Calu3 (cell line): ENCODE measurements at regions not wholly inside any gene's neighbourhood (a gene's known extent, or its start where the extent isn't known, plus 50 kb on each side); places are given as distances from the start of the nearest gene placed in this dataset.

Experiments used
- BruUV-seq: library from RNA; stranded (reverse); fragments of 400-500 nt; replicated peaks from 2 replicates; lab custom pipeline; 2021; lab: Mats Ljungman, UMichigan
- CTCF ChIA-PET: fragments of 300-600 bp; sonication (Branson Sonifier 250); formaldehyde crosslinking; loops from one replicate; lab custom pipeline; 2022; ENCODE audit warnings: antibody characterized with exemption; lab: Charles Lee
- DNase-seq: peaks from one replicate; pipeline ENCODE4 v3.0.0; 2022
- H3K27ac Mint-ChIP-seq: one replicate; pipeline ENCODE4 v1.8.0; 2022; ENCODE audit warnings: mixed read lengths; ENCODE audit not compliant: unreplicated experiment
- H3K27me3 Mint-ChIP-seq: one replicate; pipeline ENCODE4 v1.8.0; 2022; ENCODE audit warnings: mixed read lengths; ENCODE audit not compliant: unreplicated experiment
- H3K36me3 Mint-ChIP-seq: one replicate; pipeline ENCODE4 v1.8.0; 2022; ENCODE audit warnings: mild to moderate bottlenecking, moderate library complexity, mixed read lengths; ENCODE audit not compliant: insufficient read depth, unreplicated experiment
- H3K4me1 Mint-ChIP-seq: one replicate; pipeline ENCODE4 v1.8.0; 2022; ENCODE audit warnings: mild to moderate bottlenecking, low read depth, mixed read lengths; ENCODE audit not compliant: unreplicated experiment
- H3K4me3 Mint-ChIP-seq: one replicate; pipeline ENCODE4 v1.8.0; 2022; ENCODE audit warnings: mild to moderate bottlenecking, low read depth, moderate library complexity, mixed read lengths; ENCODE audit not compliant: unreplicated experiment
- H3K9me3 Mint-ChIP-seq: one replicate; pipeline ENCODE4 v1.8.0; 2022; ENCODE audit warnings: low read depth, mixed read lengths; ENCODE audit not compliant: unreplicated experiment
- intact Hi-C: fragments of 100-400 bp; cut with micrococcal nuclease; formaldehyde crosslinking; loops from one replicate; pipeline ENCODE4 v1.10.0; 2022; ENCODE audit not compliant: unreplicated experiment
- TF ChIP-seq, protein P1 (sequence below): fragments of 200-600 bp; IDR thresholded peaks from one replicate; pipeline ENCODE4 v1.8.0; 2022; ENCODE audit warnings: antibody characterized with exemption; ENCODE audit not compliant: unreplicated experiment

DNA sequence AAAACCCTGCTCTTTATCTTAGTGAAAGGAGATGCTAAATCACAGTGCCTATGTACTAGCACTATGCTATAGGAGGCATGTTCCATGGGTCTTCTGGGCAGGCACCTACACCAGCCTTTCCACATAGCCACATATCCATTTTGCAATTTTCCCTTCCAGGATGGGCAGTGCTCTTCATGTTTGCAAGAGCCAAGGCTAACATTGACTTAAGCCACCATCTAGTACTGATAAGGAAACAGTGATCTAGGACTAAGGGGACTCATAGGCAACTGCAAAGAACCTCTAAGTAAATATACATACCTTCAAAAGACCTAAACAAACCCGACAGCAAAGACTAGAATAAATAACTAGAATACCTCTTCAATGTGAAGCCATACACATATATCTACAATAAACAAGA lies 919.7 kb upstream of the GYPC start:
- intact Hi-C loops, result no loop called here
- DNase-seq, result no peak

DNA sequence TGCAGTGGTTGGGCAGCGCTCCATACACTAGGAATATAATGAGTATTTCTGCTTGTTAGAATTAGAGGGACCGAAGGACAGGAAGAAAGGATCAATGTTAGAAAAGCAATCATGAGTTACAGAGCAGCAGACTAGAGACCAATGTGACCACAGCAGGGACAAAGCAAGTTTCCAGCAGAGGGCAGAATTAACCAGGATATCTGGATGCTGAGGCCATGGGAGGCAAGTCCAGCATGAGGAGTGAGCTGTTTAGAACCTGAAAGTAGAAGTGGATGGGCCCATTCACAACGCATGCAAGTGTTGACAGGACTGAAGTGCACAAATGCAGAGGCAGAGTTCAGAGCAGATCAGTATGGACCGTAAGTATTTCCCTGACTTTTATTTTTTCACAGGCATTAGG lies 910.4 kb upstream of the GYPC start:
- no TSS peak for BruUV-seq
- Mint-ChIP-seq H3K9me3 (peaks cover 22% of the 10 kb centered on the region), H3K27me3 (no peaks in the 10 kb centered on the region), H3K4me1 (no peaks in the 10 kb centered on the region), H3K27ac (no peak overlapping the region), H3K36me3 (no peaks in the 10 kb centered on the region), H3K4me3 (no peak overlapping the region)
- TF ChIP-seq, protein P1, sequence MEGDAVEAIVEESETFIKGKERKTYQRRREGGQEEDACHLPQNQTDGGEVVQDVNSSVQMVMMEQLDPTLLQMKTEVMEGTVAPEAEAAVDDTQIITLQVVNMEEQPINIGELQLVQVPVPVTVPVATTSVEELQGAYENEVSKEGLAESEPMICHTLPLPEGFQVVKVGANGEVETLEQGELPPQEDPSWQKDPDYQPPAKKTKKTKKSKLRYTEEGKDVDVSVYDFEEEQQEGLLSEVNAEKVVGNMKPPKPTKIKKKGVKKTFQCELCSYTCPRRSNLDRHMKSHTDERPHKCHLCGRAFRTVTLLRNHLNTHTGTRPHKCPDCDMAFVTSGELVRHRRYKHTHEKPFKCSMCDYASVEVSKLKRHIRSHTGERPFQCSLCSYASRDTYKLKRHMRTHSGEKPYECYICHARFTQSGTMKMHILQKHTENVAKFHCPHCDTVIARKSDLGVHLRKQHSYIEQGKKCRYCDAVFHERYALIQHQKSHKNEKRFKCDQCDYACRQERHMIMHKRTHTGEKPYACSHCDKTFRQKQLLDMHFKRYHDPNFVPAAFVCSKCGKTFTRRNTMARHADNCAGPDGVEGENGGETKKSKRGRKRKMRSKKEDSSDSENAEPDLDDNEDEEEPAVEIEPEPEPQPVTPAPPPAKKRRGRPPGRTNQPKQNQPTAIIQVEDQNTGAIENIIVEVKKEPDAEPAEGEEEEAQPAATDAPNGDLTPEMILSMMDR, result no peak
- CTCF ChIA-PET, result no interaction called here
- DNase-seq, result peak; percentile 2
- intact Hi-C loops, result no loop called here

More for the DNA sequence above, 919.7 kb upstream of the GYPC start:
- Mint-ChIP-seq H3K27ac (no peak overlapping the region), H3K27me3 (no peaks in the 10 kb centered on the region), H3K4me3 (no peak overlapping the region), H3K9me3 (peaks cover 20% of the 10 kb centered on the region), H3K36me3 (no peaks in the 10 kb centered on the region), H3K4me1 (no peaks in the 10 kb centered on the region)
- CTCF ChIA-PET, result no interaction called here
- BruUV-seq, result no TSS peak
- TF ChIP-seq, protein P1, result no peak

DNA sequence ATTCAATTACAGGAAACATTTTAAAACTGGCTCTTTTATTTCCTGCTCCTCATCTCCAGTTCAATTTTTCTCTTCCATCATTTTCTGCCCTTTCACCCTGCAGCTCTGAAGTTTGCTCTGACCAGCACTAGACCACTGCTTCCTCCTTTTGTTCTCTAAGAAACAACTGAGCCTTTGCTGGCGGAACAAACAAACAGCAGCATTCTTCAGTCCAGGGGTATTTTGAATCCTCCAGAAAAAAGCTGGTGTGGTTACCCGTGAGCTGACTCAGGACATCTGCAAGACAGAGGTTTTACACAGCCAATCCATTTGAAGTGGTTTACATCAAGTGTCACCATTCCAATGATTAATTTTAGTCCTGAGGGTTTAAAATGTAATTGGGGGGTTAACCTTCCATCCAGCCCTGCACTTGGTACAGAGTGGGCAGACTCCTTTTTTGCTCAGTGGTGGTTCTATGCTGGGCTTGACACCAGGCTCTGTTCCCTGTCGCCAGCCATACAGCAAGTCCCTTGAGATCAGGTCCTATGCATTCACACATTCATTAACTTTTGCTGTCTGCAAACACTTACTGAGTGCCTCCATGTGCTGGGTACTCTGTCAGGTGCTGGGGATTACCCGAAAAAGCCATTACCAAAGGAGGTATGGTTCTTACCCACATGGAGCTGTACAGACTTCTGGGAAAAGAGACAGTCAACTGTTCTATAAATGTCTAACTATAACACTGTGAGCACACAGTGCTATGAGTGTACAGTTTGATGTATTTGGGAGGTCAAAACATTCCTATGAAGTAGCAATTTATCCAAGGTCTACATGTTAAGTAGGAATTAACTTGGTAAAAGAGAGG lies 909.4 kb upstream of the GYPC start:
- DNase-seq, result no peak
- TF ChIP-seq, protein P1, result no peak
- intact Hi-C loops, result no loop called here
- CTCF ChIA-PET, result interaction anchor here (0.6 kb wide), 1 partner anchor 55 kb away, joined by 4 read pairs; no protein-coding TSS in a partner anchor
- H3K27me3 Mint-ChIP-seq, result no peaks in the 10 kb centered on the region
- no peak overlapping the region for H3K27ac Mint-ChIP-seq
- H3K9me3 Mint-ChIP-seq, result peaks cover 18% of the 10 kb centered on the region
- BruUV-seq, result no TSS peak
- H3K36me3 Mint-ChIP-seq, result no peaks in the 10 kb centered on the region
- H3K4me3 Mint-ChIP-seq, result no peak overlapping the region
- no peaks in the 10 kb centered on the region for H3K4me1 Mint-ChIP-seq

DNA sequence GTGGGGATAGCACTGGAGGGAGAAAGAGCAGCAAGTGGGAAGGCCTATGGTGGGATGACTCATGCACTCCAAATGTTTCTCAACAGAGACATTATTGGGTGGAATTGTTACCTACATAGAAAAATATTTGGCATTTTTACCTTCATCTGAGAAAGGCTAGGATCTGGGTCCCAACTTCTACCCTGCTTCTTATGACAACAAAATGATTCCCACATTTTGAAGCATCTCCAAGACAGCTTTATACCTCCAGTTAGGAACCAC lies 908.9 kb upstream of the GYPC start:
- Mint-ChIP-seq H3K27me3 (no peaks in the 10 kb centered on the region), H3K27ac (no peak overlapping the region), H3K36me3 (no peaks in the 10 kb centered on the region), H3K4me3 (no peak overlapping the region), H3K4me1 (no peaks in the 10 kb centered on the region), H3K9me3 (peaks cover 18% of the 10 kb centered on the region)
- CTCF ChIA-PET, result interaction anchor here (0.6 kb wide), 1 partner anchor 55 kb away, joined by 4 read pairs; no protein-coding TSS in a partner anchor
- no peak for DNase-seq
- BruUV-seq, result no TSS peak
- TF ChIP-seq, protein P1, result no peak
- intact Hi-C loops, result no loop called here
